ENCODE measurements at regions not wholly inside any gene's neighbourhood (a gene's known extent, or its start where the extent isn't known, plus 50 kb on each side); places are given as distances from the start of the nearest gene placed in this dataset.

DNA sequence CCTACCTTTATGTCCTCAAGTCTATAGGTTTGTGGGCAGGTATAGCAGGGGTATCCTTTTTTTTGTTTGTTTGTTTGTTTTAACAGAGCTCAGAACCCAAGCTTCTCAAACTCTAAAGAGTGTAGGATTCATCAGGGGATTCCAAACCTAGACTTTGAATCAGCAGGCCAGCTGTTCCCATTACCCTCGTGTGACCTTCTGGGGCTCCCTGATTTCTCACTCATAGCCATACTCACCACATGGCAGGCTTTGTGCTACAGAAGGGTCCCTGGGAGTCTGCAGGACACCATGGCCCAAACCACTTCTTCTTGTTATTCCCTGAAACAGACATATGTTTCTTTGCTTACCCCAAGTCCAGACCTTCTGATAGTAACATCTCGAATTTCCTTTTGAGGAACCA lies 350.8 kb upstream of the TSHZ2 start:
- DNase-seq (ENCODE audit: low spot score) (no peak), ATAC-seq (no peak)
- H3K9me3 Mint-ChIP-seq: peaks cover 11% of the 10 kb centered on the region
- ChIA-PET CTCF (no interaction called here), POLR2A (no interaction called here)
- no peaks in the 10 kb centered on the region for H3K36me3 Mint-ChIP-seq
- H3K27me3 Mint-ChIP-seq (ENCODE audit: low read depth): no peaks in the 10 kb centered on the region
- no peak overlapping the region for H3K27ac Mint-ChIP-seq
- H3K4me3 Mint-ChIP-seq: no peak overlapping the region
- H3K4me1 Mint-ChIP-seq: peaks cover 18% of the 10 kb centered on the region
- TF ChIP-seq NFE2L1 (CRISPR knock-in tag; IDR thresholded peaks at IDR 0.05) (no peak), ZNF219 (CRISPR knock-in tag; IDR thresholded peaks at IDR 0.05; ENCODE audit: borderline replicate concordance) (no peak), SMAD3 (CRISPR knock-in tag; IDR thresholded peaks at IDR 0.05; ENCODE audit: borderline replicate concordance) (no peak), MYBL2 (CRISPR knock-in tag; IDR thresholded peaks at IDR 0.05) (no peak), ESRRA (CRISPR knock-in tag; IDR thresholded peaks at IDR 0.05; ENCODE audit: borderline replicate concordance) (no peak)
- TF ChIP-seq, protein P1, sequence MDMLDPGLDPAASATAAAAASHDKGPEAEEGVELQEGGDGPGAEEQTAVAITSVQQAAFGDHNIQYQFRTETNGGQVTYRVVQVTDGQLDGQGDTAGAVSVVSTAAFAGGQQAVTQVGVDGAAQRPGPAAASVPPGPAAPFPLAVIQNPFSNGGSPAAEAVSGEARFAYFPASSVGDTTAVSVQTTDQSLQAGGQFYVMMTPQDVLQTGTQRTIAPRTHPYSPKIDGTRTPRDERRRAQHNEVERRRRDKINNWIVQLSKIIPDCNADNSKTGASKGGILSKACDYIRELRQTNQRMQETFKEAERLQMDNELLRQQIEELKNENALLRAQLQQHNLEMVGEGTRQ (CRISPR knock-in tag; IDR thresholded peaks at IDR 0.05): no peak
- TF ChIP-seq, protein P2, sequence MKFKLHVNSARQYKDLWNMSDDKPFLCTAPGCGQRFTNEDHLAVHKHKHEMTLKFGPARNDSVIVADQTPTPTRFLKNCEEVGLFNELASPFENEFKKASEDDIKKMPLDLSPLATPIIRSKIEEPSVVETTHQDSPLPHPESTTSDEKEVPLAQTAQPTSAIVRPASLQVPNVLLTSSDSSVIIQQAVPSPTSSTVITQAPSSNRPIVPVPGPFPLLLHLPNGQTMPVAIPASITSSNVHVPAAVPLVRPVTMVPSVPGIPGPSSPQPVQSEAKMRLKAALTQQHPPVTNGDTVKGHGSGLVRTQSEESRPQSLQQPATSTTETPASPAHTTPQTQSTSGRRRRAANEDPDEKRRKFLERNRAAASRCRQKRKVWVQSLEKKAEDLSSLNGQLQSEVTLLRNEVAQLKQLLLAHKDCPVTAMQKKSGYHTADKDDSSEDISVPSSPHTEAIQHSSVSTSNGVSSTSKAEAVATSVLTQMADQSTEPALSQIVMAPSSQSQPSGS (CRISPR knock-in tag; IDR thresholded peaks at IDR 0.05; ENCODE audit: borderline replicate concordance, low read depth): no peak
- TF ChIP-seq, protein P3, sequence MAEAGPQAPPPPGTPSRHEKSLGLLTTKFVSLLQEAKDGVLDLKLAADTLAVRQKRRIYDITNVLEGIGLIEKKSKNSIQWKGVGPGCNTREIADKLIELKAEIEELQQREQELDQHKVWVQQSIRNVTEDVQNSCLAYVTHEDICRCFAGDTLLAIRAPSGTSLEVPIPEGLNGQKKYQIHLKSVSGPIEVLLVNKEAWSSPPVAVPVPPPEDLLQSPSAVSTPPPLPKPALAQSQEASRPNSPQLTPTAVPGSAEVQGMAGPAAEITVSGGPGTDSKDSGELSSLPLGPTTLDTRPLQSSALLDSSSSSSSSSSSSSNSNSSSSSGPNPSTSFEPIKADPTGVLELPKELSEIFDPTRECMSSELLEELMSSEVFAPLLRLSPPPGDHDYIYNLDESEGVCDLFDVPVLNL (CRISPR knock-in tag; IDR thresholded peaks at IDR 0.05; ENCODE audit: borderline replicate concordance, low read depth): no peak
- TF ChIP-seq, protein P4, sequence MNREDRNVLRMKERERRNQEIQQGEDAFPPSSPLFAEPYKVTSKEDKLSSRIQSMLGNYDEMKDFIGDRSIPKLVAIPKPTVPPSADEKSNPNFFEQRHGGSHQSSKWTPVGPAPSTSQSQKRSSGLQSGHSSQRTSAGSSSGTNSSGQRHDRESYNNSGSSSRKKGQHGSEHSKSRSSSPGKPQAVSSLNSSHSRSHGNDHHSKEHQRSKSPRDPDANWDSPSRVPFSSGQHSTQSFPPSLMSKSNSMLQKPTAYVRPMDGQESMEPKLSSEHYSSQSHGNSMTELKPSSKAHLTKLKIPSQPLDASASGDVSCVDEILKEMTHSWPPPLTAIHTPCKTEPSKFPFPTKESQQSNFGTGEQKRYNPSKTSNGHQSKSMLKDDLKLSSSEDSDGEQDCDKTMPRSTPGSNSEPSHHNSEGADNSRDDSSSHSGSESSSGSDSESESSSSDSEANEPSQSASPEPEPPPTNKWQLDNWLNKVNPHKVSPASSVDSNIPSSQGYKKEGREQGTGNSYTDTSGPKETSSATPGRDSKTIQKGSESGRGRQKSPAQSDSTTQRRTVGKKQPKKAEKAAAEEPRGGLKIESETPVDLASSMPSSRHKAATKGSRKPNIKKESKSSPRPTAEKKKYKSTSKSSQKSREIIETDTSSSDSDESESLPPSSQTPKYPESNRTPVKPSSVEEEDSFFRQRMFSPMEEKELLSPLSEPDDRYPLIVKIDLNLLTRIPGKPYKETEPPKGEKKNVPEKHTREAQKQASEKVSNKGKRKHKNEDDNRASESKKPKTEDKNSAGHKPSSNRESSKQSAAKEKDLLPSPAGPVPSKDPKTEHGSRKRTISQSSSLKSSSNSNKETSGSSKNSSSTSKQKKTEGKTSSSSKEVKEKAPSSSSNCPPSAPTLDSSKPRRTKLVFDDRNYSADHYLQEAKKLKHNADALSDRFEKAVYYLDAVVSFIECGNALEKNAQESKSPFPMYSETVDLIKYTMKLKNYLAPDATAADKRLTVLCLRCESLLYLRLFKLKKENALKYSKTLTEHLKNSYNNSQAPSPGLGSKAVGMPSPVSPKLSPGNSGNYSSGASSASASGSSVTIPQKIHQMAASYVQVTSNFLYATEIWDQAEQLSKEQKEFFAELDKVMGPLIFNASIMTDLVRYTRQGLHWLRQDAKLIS (CRISPR knock-in tag; IDR thresholded peaks at IDR 0.05; ENCODE audit: borderline replicate concordance): no peak
- TF ChIP-seq, protein P5, sequence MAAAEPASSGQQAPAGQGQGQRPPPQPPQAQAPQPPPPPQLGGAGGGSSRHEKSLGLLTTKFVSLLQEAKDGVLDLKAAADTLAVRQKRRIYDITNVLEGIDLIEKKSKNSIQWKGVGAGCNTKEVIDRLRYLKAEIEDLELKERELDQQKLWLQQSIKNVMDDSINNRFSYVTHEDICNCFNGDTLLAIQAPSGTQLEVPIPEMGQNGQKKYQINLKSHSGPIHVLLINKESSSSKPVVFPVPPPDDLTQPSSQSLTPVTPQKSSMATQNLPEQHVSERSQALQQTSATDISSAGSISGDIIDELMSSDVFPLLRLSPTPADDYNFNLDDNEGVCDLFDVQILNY (CRISPR knock-in tag; IDR thresholded peaks at IDR 0.05): no peak
- TF ChIP-seq, protein P6, sequence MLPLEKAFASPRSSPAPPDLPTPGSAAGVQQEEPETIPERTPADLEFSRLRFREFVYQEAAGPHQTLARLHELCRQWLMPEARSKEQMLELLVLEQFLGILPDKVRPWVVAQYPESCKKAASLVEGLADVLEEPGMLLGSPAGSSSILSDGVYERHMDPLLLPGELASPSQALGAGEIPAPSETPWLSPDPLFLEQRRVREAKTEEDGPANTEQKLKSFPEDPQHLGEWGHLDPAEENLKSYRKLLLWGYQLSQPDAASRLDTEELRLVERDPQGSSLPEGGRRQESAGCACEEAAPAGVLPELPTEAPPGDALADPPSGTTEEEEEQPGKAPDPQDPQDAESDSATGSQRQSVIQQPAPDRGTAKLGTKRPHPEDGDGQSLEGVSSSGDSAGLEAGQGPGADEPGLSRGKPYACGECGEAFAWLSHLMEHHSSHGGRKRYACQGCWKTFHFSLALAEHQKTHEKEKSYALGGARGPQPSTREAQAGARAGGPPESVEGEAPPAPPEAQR (CRISPR knock-in tag; IDR thresholded peaks at IDR 0.05): no peak
- TF ChIP-seq, protein P7, sequence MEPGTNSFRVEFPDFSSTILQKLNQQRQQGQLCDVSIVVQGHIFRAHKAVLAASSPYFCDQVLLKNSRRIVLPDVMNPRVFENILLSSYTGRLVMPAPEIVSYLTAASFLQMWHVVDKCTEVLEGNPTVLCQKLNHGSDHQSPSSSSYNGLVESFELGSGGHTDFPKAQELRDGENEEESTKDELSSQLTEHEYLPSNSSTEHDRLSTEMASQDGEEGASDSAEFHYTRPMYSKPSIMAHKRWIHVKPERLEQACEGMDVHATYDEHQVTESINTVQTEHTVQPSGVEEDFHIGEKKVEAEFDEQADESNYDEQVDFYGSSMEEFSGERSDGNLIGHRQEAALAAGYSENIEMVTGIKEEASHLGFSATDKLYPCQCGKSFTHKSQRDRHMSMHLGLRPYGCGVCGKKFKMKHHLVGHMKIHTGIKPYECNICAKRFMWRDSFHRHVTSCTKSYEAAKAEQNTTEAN (CRISPR knock-in tag; IDR thresholded peaks at IDR 0.05): no peak

DNA sequence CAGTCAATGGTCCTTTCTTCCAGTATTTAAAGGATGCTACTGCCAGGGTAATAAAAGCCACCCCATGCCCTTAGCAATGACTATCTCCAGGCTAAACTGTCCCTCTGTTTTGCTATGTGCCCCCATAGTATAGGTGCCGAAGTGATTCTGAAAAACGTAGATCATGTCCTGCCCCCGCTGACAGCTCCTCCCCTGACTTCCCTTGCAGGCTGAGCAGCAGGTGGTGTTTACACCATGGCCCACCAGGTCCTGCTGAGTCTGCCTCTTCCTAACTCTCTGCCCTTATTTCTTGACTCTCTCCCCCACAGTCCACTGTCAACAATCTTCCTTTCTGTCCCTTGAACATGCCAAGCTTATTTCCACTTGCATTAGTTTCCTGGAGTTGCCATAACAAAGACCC lies 352.5 kb upstream of the TSHZ2 start:
- DNase-seq (ENCODE audit: low spot score) (no peak), ATAC-seq (no peak; the same call in 1 of the 2 replicates)
- POLR2A ChIA-PET: no interaction called here
- H3K9me3 Mint-ChIP-seq: peaks cover 11% of the 10 kb centered on the region
- H3K27me3 Mint-ChIP-seq (ENCODE audit: low read depth): no peaks in the 10 kb centered on the region
- H3K4me1 Mint-ChIP-seq: peaks cover 24% of the 10 kb centered on the region
- no peak overlapping the region for H3K27ac Mint-ChIP-seq
- CTCF ChIA-PET: no interaction called here
- H3K4me3 Mint-ChIP-seq: no peak overlapping the region
- TF ChIP-seq SP1 (CRISPR knock-in tag; conservative IDR thresholded peaks at IDR 0.05): no peak
- TF ChIP-seq NFYB (CRISPR knock-in tag; conservative IDR thresholded peaks at IDR 0.05; ENCODE audit: low read depth): no peak
- no peak for TF ChIP-seq TP53 (CRISPR knock-in tag; IDR thresholded peaks at IDR 0.05)
- TF ChIP-seq ZNF232 (CRISPR knock-in tag; IDR thresholded peaks at IDR 0.05): no peak
- no peak for TF ChIP-seq MXD4 (CRISPR knock-in tag; IDR thresholded peaks at IDR 0.05; ENCODE audit: borderline replicate concordance)
- TF ChIP-seq, protein P8, sequence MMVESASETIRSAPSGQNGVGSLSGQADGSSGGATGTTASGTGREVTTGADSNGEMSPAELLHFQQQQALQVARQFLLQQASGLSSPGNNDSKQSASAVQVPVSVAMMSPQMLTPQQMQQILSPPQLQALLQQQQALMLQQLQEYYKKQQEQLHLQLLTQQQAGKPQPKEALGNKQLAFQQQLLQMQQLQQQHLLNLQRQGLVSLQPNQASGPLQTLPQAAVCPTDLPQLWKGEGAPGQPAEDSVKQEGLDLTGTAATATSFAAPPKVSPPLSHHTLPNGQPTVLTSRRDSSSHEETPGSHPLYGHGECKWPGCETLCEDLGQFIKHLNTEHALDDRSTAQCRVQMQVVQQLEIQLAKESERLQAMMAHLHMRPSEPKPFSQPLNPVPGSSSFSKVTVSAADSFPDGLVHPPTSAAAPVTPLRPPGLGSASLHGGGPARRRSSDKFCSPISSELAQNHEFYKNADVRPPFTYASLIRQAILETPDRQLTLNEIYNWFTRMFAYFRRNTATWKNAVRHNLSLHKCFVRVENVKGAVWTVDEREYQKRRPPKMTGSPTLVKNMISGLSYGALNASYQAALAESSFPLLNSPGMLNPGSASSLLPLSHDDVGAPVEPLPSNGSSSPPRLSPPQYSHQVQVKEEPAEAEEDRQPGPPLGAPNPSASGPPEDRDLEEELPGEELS (CRISPR knock-in tag; IDR thresholded peaks at IDR 0.05): no peak
- TF ChIP-seq, protein P9, sequence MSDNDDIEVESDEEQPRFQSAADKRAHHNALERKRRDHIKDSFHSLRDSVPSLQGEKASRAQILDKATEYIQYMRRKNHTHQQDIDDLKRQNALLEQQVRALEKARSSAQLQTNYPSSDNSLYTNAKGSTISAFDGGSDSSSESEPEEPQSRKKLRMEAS (CRISPR knock-in tag; IDR thresholded peaks at IDR 0.05): no peak
- H3K36me3 Mint-ChIP-seq: no peaks in the 10 kb centered on the region

Data from WTC11 (cell line).